Hematopoietic multipotent progenitor cell treated with erythropoietin and hydrocortisone succinate and interleukin-3 and kit ligand, for 8 days (in vitro differentiated cells): ENCODE measurements at regions not wholly inside any gene's neighbourhood (a gene's known extent, or its start where the extent isn't known, plus 50 kb on each side); places are given as distances from the start of the nearest gene placed in this dataset.

Experiments
- DNase-seq: peaks from one replicate; pipeline ENCODE4 v3.0.0-alpha.2; 2015

- no peak for DNase-seq
Observed at GRCh38 chr7:33760146-33760545, 145.2 kb upstream of the BMPER start.

- DNase-seq: no peak
Observed at GRCh38 chr7:33760834-33761233, 144.5 kb upstream of the BMPER start.

GRCh38 chr7:33761449-33762080 is 143.8 kb upstream of the BMPER start:
- DNase-seq: no peak

- DNase-seq: no peak
Observed at GRCh38 chr7:33762151-33762910, 143.0 kb upstream of the BMPER start.

- DNase-seq: no peak
Observed at GRCh38 chr7:33762911-33763306, 142.4 kb upstream of the BMPER start.

- no peak for DNase-seq
Observed at GRCh38 chr7:33764752-33765451, 140.4 kb upstream of the BMPER start.

- DNase-seq: no peak
Observed at GRCh38 chr7:33766405-33766804, 138.9 kb upstream of the BMPER start.

- no peak for DNase-seq
Observed at GRCh38 chr7:33769930-33770329, 135.4 kb upstream of the BMPER start.

GRCh38 chr7:33770576-33770975 is 134.8 kb upstream of the BMPER start:
- DNase-seq: no peak

- DNase-seq: no peak
Observed at GRCh38 chr7:33771422-33771821, 133.9 kb upstream of the BMPER start.

GRCh38 chr7:33773053-33773452 is 132.3 kb upstream of the BMPER start:
- no peak for DNase-seq

GRCh38 chr7:33774762-33775523 is 130.4 kb upstream of the BMPER start:
- no peak for DNase-seq

- no peak for DNase-seq
Observed at GRCh38 chr7:33775790-33776189, 129.5 kb upstream of the BMPER start.

- no peak for DNase-seq
Observed at GRCh38 chr7:33776788-33777187, 128.6 kb upstream of the BMPER start.

- DNase-seq: no peak
Observed at GRCh38 chr7:33778195-33778594, 127.1 kb upstream of the BMPER start.

GRCh38 chr7:33779216-33779615 is 126.1 kb upstream of the BMPER start:
- DNase-seq: no peak

- DNase-seq: no peak
Observed at GRCh38 chr7:33781167-33781566, 124.2 kb upstream of the BMPER start.

- DNase-seq: no peak
Observed at GRCh38 chr7:33781796-33782195, 123.5 kb upstream of the BMPER start.

- DNase-seq: no peak
Observed at GRCh38 chr7:33784000-33784399, 121.3 kb upstream of the BMPER start.

- no peak for DNase-seq
Observed at GRCh38 chr7:33788531-33788930, 116.8 kb upstream of the BMPER start.

- no peak for DNase-seq
Observed at GRCh38 chr7:33789871-33790630, 115.3 kb upstream of the BMPER start.

- DNase-seq: no peak
Observed at GRCh38 chr7:33790746-33791145, 114.6 kb upstream of the BMPER start.

- DNase-seq: no peak
Observed at GRCh38 chr7:33792041-33792440, 113.3 kb upstream of the BMPER start.
